Gastroesophageal sphincter (tissue), 4 donors: ENCODE measurements at regions not wholly inside any gene's neighbourhood (a gene's known extent, or its start where the extent isn't known, plus 50 kb on each side); places are given as distances from the start of the nearest gene placed in this dataset.

Experiments used
- ATAC-seq: fragments of 150-250 bp; one replicate; pipeline ENCODE4 v1.9.1; 2016; ENCODE audit warnings: mild to moderate bottlenecking, moderate library complexity
- H3K27ac ChIP-seq, 4 donors: fragments of 200-600 bp; sonication (generic) in 3 of 4; 1 replicate in 3 of 4; 2 replicates in 1 of 4; pipeline ENCODE4 v1.5.1; 2016 to 2019
- H3K27me3 ChIP-seq: fragments of 200-600 bp; sonication (generic); one replicate; pipeline ENCODE4 v1.5.1; 2019
- H3K36me3 ChIP-seq, 2 donors: fragments of 200-600 bp; sonication (generic); one replicate each; pipeline ENCODE4 v1.5.1; 2019; ENCODE audit warnings: control low read depth in 1 of 2
- H3K4me1 ChIP-seq, 3 donors: fragments of 200-600 bp; sonication (generic); 1 replicate in 2 of 3; 2 replicates in 1 of 3; pipeline ENCODE4 v1.5.1; 2016 to 2019; ENCODE audit warnings: control low read depth in 2 of 3
- H3K4me3 ChIP-seq, 2 donors: fragments of 200-600 bp; sonication (generic); one replicate each; pipeline ENCODE4 v1.5.1; 2019; ENCODE audit warnings: mild to moderate bottlenecking in 1 of 2, moderate library complexity in 1 of 2
- H3K9me3 ChIP-seq, 3 donors: fragments of 200-600 bp; sonication (generic); one replicate each; pipeline ENCODE4 v1.5.1; 2017 to 2019; ENCODE audit warnings: control low read depth in 2 of 3
- EP300 ChIP-seq: sonication (generic); formaldehyde crosslinking; IDR thresholded peaks from one replicate; pipeline ENCODE4 v1.6.1; 2017; ENCODE audit warnings: antibody characterized with exemption, mild to moderate bottlenecking
- POLR2A ChIP-seq, 2 donors: fragments of 450-650 bp; IDR thresholded peaks; one replicate each; pipeline ENCODE4 v1.6.1; 2017; ENCODE audit warnings: antibody characterized with exemption in 2 of 2, mild to moderate bottlenecking in 2 of 2, moderate library complexity in 1 of 2
- POLR2AphosphoS5 ChIP-seq: sonication (generic); formaldehyde crosslinking; IDR thresholded peaks from one replicate; pipeline ENCODE4 v1.6.1; 2017; ENCODE audit warnings: antibody characterized with exemption
- WGBS, 2 donors: methylation state at CpG; one replicate each; pipeline ENCODE4 v1.1.5; 2018; ENCODE audit warnings: low coverage in 1 of 2; 5-methylcytosine and 5-hydroxymethylcytosine counted together
- TF ChIP-seq, protein P1 (sequence below), 4 experiments: fragments of 200-600 bp in 2 of 4; fragments of 450-650 bp in 2 of 4; sonication (generic) in 1 of 4; IDR thresholded peaks; one replicate each; pipeline ENCODE4 v1.5.1; 2017 to 2019; ENCODE audit warnings: antibody characterized with exemption in 4 of 4, mild to moderate bottlenecking in 2 of 4, moderate library complexity in 2 of 4

- no peak overlapping the region for H3K27ac ChIP-seq
- no peaks in the 10 kb centered on the region for H3K36me3 ChIP-seq
- no peak overlapping the region for H3K4me3 ChIP-seq
- H3K4me1 ChIP-seq = no peaks in the 10 kb centered on the region
- no peak for ATAC-seq
- peaks cover 7% of the 10 kb centered on the region for H3K27me3 ChIP-seq
- WGBS, 2 donors = 52 to 64% methylated on average over 1 to 4 of the region's 5 CpGs
- H3K9me3 ChIP-seq = peaks cover 0 to 17% (median 0%) of the 10 kb centered on the region in 3 donors
- TF ChIP-seq POLR2A (IDR thresholded peaks at IDR 0.05) (no peak), EP300 (no peak), POLR2AphosphoS5 (no peak)
- TF ChIP-seq, protein P1, sequence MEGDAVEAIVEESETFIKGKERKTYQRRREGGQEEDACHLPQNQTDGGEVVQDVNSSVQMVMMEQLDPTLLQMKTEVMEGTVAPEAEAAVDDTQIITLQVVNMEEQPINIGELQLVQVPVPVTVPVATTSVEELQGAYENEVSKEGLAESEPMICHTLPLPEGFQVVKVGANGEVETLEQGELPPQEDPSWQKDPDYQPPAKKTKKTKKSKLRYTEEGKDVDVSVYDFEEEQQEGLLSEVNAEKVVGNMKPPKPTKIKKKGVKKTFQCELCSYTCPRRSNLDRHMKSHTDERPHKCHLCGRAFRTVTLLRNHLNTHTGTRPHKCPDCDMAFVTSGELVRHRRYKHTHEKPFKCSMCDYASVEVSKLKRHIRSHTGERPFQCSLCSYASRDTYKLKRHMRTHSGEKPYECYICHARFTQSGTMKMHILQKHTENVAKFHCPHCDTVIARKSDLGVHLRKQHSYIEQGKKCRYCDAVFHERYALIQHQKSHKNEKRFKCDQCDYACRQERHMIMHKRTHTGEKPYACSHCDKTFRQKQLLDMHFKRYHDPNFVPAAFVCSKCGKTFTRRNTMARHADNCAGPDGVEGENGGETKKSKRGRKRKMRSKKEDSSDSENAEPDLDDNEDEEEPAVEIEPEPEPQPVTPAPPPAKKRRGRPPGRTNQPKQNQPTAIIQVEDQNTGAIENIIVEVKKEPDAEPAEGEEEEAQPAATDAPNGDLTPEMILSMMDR (IDR thresholded peaks at IDR 0.05) = no peak
Observed at GRCh38 chr10:117646718-117647117, 104.2 kb downstream of the EMX2 start.

DNA sequence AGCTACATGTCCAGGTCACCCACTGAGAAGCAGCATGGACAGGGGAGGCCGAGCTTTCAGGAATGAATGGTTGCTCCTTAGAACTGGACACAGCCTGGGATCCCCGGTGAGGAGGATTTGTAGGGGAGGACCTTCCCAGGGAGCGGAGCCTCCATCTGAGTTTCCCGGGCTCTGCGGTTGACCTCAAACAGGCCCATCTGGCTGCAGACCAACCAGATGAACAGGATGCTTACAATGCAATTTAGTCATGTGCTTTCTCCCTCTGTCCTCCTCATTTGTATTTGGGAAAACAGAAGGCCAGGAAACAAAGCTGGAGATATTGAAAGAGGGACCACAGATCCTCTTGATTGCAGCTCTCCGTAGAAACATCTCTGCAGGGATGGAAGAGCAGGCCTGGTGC, 104.8 kb downstream of the EMX2 start:
- H3K9me3 ChIP-seq = peaks cover 0 to 18% (median 0%) of the 10 kb centered on the region in 3 donors
- peaks cover 7% of the 10 kb centered on the region for H3K27me3 ChIP-seq
- no peak for TF ChIP-seq POLR2AphosphoS5
- TF ChIP-seq EP300 = no peak
- TF ChIP-seq, protein P1 (IDR thresholded peaks at IDR 0.05) = no peak
- no peak for TF ChIP-seq POLR2A (IDR thresholded peaks at IDR 0.05)
- WGBS, 2 donors = 46 to 60% methylated on average over 1 to 5 of the region's 6 CpGs
- H3K36me3 ChIP-seq = no peaks in the 10 kb centered on the region
- H3K27ac ChIP-seq = no peak overlapping the region
- no peak overlapping the region for H3K4me3 ChIP-seq
- H3K4me1 ChIP-seq = no peaks in the 10 kb centered on the region
- no peak for ATAC-seq

- no peaks in the 10 kb centered on the region for H3K36me3 ChIP-seq
- WGBS, 2 donors = 77 to 88% methylated on average over 4 to 5 of the region's 5 CpGs
- peaks cover 0 to 50% (median 0%) of the 10 kb centered on the region in 3 donors for H3K9me3 ChIP-seq
- TF ChIP-seq, protein P1 (IDR thresholded peaks at IDR 0.05) = no peak
- no peak for TF ChIP-seq EP300
- TF ChIP-seq POLR2AphosphoS5 = no peak
- no peak for TF ChIP-seq POLR2A (IDR thresholded peaks at IDR 0.05)
- H3K27me3 ChIP-seq = peaks cover 10% of the 10 kb centered on the region
- H3K4me1 ChIP-seq = no peaks in the 10 kb centered on the region
- no peak overlapping the region for H3K4me3 ChIP-seq
- no peak overlapping the region for H3K27ac ChIP-seq
- no peak for ATAC-seq
Observed at GRCh38 chr10:117651121-117651520, 108.6 kb downstream of the EMX2 start.

- 78 to 80% methylated on average over 1 to 3 of the region's 3 CpGs for WGBS, 2 donors
Observed at GRCh38 chr10:117652228-117653169, 110.0 kb downstream of the EMX2 start.

More at GRCh38 chr10:117652228-117653169, 110.0 kb downstream of the EMX2 start:
- TF ChIP-seq EP300 = no peak
- TF ChIP-seq, protein P1 (IDR thresholded peaks at IDR 0.05) = no peak
- no peak for TF ChIP-seq POLR2A (IDR thresholded peaks at IDR 0.05)
- no peak for TF ChIP-seq POLR2AphosphoS5
- Histone ChIP-seq H3K9me3 (peaks cover 0 to 50% (median 0%) of the 10 kb centered on the region in 3 donors), H3K27me3 (peaks cover 10% of the 10 kb centered on the region), H3K4me3 (no peak overlapping the region), H3K4me1 (no peaks in the 10 kb centered on the region), H3K36me3 (no peaks in the 10 kb centered on the region), H3K27ac (no peak overlapping the region)
- no peak for ATAC-seq
